GM20431 (cell line): ENCODE measurements at regions not wholly inside any gene's neighbourhood (a gene's known extent, or its start where the extent isn't known, plus 50 kb on each side); places are given as distances from the start of the nearest gene placed in this dataset.

Source experiments
- in situ Hi-C: fragments of 300-500 bp; cut with MseI, MboI; formaldehyde crosslinking; loops from one replicate; pipeline ENCODE4 v1.15.0; 2020; ENCODE audit warnings: low sequenced_read_pairs; ENCODE audit not compliant: unreplicated experiment

- in situ Hi-C loops: no loop called here
Observed at GRCh38 chr6:56378966-56379585, 131.7 kb upstream of the COL21A1 start.

GRCh38 chr6:56378507-56378906 is 131.1 kb upstream of the COL21A1 start:
- in situ Hi-C loops: no loop called here

GRCh38 chr6:56377295-56377694 is 129.9 kb upstream of the COL21A1 start:
- in situ Hi-C loops: no loop called here

DNA sequence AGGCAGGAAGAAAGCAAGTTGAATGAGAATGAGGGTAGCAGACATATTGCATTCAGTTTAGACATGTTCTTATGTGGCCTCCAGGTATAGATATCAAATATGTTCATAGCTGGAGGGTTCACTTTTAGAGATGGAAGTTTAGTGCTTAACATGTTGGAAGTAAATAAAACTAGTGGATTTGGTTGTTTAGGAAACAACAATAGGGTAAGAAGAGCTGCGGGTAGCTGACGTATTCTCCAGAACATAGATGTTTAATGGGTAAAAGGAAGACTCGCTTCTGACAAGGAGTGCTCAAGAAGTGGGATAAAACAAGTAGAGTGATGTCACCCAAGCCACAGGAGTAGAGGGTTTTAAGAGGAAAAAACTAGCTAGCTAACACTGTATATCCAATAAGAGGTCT is 128.4 kb upstream of the COL21A1 start:
- in situ Hi-C loops: no loop called here

DNA sequence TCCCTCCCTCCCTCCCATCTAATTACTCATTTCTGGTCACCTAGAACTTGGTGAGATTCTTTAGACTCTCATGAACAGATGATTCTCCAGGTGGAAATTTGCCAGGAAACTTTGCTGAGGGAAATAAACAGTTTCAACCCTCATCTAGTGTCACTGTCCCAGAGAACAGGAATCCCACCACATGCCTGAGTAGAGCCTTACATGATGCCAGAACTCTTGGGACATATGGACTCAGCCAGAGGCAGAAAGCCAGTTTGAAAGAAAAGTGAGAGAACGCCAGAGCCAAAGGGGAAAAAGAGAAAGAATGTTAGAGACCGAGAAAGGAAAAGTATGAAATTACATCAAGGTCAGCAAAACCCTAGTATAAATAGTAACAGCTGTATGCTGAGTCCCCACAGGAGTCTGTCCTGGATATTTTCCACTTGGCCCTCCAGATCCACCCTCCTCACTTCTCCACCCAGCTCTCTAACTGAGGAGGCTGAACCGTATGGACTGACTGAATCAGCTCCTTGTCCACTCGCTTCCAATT is 127.5 kb upstream of the COL21A1 start:
- in situ Hi-C loops: loop anchor here (25.0 kb wide), 1 partner anchor 212 kb away; no protein-coding TSS in a partner anchor

DNA sequence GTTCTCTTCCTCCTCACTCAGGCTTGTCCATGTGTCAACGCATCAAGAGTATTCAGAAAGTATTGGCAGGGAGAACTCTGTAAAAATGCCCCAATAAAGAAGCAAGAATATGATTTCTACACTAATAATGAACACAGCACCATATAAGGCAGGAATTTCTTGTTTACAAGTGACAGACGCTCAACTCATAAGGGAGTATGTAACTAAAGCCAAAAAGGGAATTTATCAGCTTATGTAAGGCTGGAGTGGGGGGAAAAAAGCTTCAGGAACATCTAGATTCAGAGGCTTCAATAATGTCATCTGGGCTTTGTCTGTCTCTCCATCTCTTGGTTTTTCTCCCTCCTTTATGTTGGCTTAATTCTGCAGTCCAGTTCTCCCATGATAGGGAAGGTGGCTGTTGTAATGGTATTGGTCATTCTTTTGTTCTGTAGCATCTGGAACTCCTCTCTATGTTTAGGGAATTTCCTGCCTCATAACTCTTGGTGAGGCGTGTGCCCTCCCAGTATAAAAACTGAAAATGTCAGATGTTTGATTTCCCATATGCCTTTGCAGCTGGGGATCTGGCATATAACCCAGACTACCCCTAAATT is 125.1 kb upstream of the COL21A1 start:
- in situ Hi-C loops: loop anchor here (25.0 kb wide), 1 partner anchor 215 kb away; no protein-coding TSS in a partner anchor

GRCh38 chr6:56370561-56371211 is 123.3 kb upstream of the COL21A1 start:
- in situ Hi-C loops: loop anchor here (25.0 kb wide), 1 partner anchor 217 kb away; no protein-coding TSS in a partner anchor

- in situ Hi-C loops: loop anchor here (25.0 kb wide), 1 partner anchor 217 kb away; no protein-coding TSS in a partner anchor
Observed at GRCh38 chr6:56370127-56370540, 122.8 kb upstream of the COL21A1 start.

DNA sequence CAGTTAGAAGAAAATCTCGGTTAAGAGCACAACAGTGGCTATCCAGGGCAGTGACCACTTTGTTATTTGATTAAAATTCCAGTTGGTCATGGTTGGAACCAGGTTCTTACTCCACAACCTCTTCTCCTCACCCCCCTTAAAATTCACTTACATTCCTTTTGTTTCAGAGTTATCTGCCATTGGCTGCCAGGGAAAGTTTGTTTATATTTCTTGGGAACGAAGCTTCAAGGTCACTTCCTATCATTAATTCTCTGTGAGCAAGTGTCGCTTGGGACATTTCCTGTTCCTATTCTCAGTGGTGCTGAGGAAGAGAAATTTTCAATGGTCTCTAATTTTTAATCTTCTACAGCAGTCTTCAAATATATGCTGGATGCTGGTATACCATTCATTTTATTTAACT is 121.1 kb upstream of the COL21A1 start:
- in situ Hi-C loops: loop anchor here (25.0 kb wide), 1 partner anchor 219 kb away; no protein-coding TSS in a partner anchor

DNA sequence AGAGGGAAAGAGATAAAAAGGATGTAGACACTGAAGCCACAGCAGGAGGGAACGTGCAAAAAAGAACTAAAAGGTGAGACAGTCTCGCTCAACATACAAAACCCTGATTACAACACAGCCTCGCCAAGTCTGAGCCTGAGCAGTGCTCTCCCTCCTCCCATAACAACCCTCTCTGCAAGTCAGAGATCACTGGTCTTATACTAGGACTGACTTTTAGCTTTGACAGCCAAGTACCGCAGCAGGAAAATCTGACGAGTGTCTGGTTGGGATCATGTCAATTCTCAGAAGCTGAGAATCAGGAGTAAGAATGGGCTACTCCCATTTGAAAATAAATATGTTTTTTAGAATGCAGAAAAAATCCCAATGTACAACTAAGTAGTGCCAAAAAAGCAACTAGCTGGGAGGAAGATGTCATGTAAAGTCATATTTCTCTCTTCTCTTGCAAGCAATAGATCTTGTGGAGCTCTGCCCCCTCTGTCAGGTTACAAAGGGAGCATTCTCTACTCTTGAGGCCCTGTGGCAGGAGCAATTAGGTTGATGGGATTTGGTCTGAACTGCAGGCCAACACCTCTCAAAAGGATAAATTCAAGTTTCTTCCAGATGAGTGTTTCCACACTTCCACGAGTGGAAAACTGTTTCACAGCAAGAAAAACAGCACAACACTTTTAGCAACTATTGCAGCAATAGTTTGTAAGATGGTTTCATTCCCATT is 118.9 kb upstream of the COL21A1 start:
- in situ Hi-C loops: loop anchor here (25.0 kb wide), 1 partner anchor 221 kb away; no protein-coding TSS in a partner anchor

GRCh38 chr6:56364827-56365339 is 117.5 kb upstream of the COL21A1 start:
- in situ Hi-C loops: loop anchor here (25.0 kb wide), 1 partner anchor 222 kb away; no protein-coding TSS in a partner anchor

- in situ Hi-C loops: loop anchor here (25.0 kb wide), 1 partner anchor 223 kb away; no protein-coding TSS in a partner anchor
Observed at GRCh38 chr6:56364431-56364826, 117.0 kb upstream of the COL21A1 start.

DNA sequence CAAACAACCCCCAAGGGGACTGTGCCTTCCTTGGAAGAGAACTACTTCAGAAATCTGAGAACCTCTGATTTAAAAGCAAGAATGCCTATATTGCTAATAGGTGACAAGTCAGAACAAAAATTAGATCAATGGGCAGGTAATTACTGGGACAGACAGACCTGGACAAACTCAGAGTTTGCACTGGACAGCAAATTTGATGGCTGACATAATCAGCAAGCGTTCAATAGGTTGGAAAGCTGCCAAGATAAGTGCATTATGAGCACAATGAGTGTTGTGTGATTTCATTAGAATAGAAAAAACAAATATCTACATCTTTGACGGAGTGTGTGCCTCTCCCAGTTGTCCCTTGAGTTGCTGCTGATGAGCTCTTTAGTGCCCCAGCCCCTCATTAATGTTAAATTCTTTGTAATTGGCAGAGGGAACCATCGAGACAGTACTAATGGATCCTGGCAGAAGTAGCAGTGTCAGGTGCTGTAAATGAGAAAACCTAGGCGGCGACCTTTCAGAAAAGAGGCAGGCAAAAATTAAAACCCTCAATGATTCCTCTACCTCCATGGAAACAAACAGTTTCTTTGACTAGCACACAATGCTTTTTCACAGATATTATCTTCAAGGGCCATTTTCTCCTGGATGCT is 116.5 kb upstream of the COL21A1 start:
- in situ Hi-C loops: loop anchor here (25.0 kb wide), 1 partner anchor 223 kb away; no protein-coding TSS in a partner anchor

DNA sequence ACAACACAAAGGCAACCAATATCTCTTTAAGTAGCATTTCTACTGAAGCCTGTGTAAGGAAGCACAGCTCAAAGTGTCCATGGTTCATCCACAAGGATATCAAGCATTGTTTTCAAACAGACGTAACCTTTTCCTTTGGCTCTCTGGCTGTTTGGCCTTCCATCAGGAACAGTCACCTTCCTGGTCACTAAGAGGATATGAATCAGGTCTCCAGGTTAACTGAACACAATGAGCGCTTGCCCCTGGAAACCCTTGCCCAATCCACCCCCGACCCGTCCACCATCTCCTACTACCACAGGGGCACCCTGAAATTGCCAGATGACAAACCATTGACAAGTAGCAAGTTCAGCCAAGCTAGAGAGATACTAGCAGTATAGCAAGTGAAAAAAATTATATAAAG is 114.4 kb upstream of the COL21A1 start:
- in situ Hi-C loops: loop anchor here (25.0 kb wide), 1 partner anchor 225 kb away; no protein-coding TSS in a partner anchor

DNA sequence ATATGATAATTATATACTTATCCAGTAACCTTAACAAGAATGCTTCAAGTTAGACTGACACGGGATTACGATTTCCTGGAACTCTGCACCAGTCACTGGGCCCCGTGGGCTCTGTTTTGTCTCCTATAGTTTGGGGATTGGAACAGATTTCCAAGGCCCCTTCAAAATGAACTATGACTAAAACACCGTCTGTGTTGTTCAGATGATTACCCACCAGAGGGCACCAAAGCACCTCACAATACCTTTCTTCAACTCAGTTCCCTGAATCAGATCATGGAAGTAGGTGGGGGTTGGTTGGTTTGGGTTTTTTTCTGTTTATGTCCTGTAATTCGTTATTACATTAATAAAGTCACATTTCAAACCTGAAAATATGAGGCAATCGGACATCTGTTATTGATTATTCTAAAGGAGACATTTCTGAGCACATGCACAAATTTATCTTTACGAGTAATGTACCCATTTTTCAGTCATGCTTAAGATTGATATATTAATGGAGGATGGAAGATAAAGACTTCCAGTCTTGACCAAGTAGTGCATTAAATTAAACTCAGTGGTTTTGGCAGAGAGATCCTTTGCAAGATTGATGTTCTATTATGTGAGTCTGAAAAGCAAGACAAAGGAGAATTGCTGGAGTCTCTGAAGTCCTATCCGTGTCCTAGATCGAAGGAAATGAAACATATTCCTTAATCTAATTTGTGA is 112.0 kb upstream of the COL21A1 start:
- in situ Hi-C loops: loop anchor here (25.0 kb wide), 1 partner anchor 228 kb away; no protein-coding TSS in a partner anchor

- in situ Hi-C loops: loop anchor here (25.0 kb wide), 1 partner anchor 230 kb away; no protein-coding TSS in a partner anchor
Observed at GRCh38 chr6:56357616-56358373, 110.4 kb upstream of the COL21A1 start.

GRCh38 chr6:56356426-56356825 is 109.0 kb upstream of the COL21A1 start:
- in situ Hi-C loops: loop anchor here (25.0 kb wide), 1 partner anchor 231 kb away; no protein-coding TSS in a partner anchor

DNA sequence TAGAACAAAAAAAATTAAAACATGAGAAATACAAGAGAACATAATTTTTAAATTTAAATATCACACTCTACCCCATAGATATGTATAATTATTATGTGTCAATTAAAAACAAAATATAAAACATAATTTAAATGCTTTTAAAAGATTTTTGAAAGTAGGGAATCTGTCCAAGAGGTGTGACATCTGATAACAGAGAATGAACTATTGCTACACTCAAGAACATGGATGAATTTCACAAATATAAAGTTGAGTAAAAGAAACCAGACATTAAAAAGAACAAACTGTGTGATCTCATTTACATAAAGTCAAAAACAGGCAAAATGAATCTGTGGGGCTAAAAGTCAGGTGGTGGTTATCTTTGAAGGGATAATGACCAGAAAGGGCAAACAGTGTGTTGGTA is 106.5 kb upstream of the COL21A1 start:
- in situ Hi-C loops: loop anchor here (25.0 kb wide), 1 partner anchor 233 kb away; no protein-coding TSS in a partner anchor
